ENCODE measurements at regions not wholly inside any gene's neighbourhood (a gene's known extent, or its start where the extent isn't known, plus 50 kb on each side); places are given as distances from the start of the nearest gene placed in this dataset. TPM values are rescaled to one million over a fixed set of nuclear protein-coding genes. Genes with fewer than 3 reads are reported as not detected.

Small RNA genes in the stretch of these regions (small RNA-seq; reads per million reads assigned to genes)
- 0.30 reads per million, percentile 12 among the genes with 10 or more reads in this experiment for gene RF00108 (ENCODE audit: low replicate concordance)
- gene RNY3P9 (ENCODE audit: low replicate concordance): not detected
- gene RPL17P51 (ENCODE audit: low replicate concordance): not detected

Measured in GM23338 (cell line).